Activated CD4-positive, alpha-beta T cell treated with anti-CD3 and anti-CD28 coated beads, Interleukin-2, amount 50 U/mL, for 4 hours (primary cell): ENCODE measurements at regions not wholly inside any gene's neighbourhood (a gene's known extent, or its start where the extent isn't known, plus 50 kb on each side); places are given as distances from the start of the nearest gene placed in this dataset.
"Not testable (repeated sequence)": the region's sequence is repeated elsewhere in the genome, so short reads cannot be mapped to it uniquely, and the experiment has no call there.

ENCODE experiments used
- DNase-seq, 2 experiments: peaks; one replicate each; pipeline ENCODE4 v3.0.0-alpha.2; 2020

- DNase-seq = no peak
These were observed 66.1 kb upstream of the RHOU start for GRCh38 chr1:228669242-228669585.

GRCh38 chr1:228681076-228681565 lies 54.2 kb upstream of the RHOU start:
- not testable (repeated sequence) for DNase-seq

DNA sequence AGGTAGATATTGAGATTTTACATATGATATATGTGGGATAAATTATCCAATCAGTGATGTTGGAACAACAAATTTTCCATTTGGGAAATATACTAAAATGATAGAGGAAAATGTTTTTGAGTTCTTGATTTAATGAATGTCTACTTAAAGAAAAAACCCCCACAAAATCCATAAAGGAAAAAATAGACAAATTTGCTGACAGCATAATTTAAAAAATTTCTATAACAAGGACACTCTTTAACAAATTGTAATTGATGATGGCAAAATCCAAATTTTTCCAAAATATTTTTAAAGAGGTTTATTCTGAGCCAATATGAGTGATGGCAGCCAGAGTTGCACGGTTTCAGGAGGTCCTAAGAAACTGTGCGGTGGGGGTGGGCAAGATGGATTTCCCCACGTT lies 51.9 kb upstream of the RHOU start:
- no peak for DNase-seq

- DNase-seq = no peak
These were observed 50.7 kb upstream of the RHOU start for GRCh38 chr1:228684607-228685006.

DNA sequence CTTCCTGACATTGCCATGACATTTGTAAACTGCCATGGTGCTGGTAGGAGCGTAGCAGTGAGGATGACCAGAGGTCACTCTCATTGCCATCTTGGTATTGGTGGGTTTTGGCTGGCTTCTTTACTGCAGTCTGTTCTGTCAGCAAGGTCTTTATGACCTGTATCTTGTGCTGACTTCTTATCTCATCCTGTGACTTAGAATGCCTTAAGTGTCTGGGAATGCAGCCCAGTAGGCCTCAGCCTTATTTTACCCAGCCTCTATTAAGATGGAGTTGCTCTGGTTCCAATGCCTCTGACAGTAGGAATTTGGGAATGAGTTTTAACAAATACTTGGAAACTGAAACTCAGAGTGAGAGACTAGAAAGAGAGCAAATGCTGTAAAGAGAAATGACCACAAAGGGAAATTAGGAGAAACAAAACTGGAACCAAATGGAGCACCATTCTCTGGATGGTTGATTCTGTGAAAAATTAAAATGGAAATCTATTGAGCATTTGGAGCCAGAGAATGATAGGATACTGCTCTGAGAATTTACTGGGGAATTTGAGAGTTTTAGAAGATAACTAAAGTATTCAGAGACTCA lies 50.1 kb upstream of the RHOU start:
- DNase-seq = no peak
